ENCODE measurements at regions not wholly inside any gene's neighbourhood (a gene's known extent, or its start where the extent isn't known, plus 50 kb on each side); places are given as distances from the start of the nearest gene placed in this dataset.

- no peak overlapping the region for H3K4me3 Mint-ChIP-seq
- POLR2A ChIA-PET: no interaction called here
- H3K9me3 Mint-ChIP-seq: peaks cover 6% of the 10 kb centered on the region
- no peak for DNase-seq
- CTCF ChIA-PET: no interaction called here
- no peaks in the 10 kb centered on the region for H3K4me1 Mint-ChIP-seq
- H3K27me3 Mint-ChIP-seq: no peaks in the 10 kb centered on the region
- no peaks in the 10 kb centered on the region for H3K36me3 Mint-ChIP-seq (ENCODE audit: low read depth)
- no peak overlapping the region for H3K27ac Mint-ChIP-seq
These were observed 1261.0 kb upstream of the SLC10A2 start for GRCh38 chr13:104327211-104327610.

- Mint-ChIP-seq H3K27me3 (no peaks in the 10 kb centered on the region), H3K4me3 (no peak overlapping the region), H3K36me3 (ENCODE audit: low read depth) (no peaks in the 10 kb centered on the region), H3K4me1 (no peaks in the 10 kb centered on the region), H3K27ac (no peak overlapping the region), H3K9me3 (peaks cover 2% of the 10 kb centered on the region)
- POLR2A ChIA-PET: no interaction called here
- no peak for DNase-seq
- CTCF ChIA-PET: no interaction called here
These were observed 1260.3 kb upstream of the SLC10A2 start for GRCh38 chr13:104326523-104326922.

- Mint-ChIP-seq H3K4me1 (no peaks in the 10 kb centered on the region), H3K27ac (no peak overlapping the region), H3K9me3 (peaks cover 3% of the 10 kb centered on the region), H3K27me3 (no peaks in the 10 kb centered on the region), H3K36me3 (ENCODE audit: low read depth) (no peaks in the 10 kb centered on the region), H3K4me3 (no peak overlapping the region)
- POLR2A ChIA-PET: no interaction called here
- CTCF ChIA-PET: no interaction called here
- DNase-seq: no peak
These were observed 1255.5 kb upstream of the SLC10A2 start for GRCh38 chr13:104321756-104322155.

GRCh38 chr13:104320446-104320845 lies 1254.2 kb upstream of the SLC10A2 start:
- no peaks in the 10 kb centered on the region for H3K27me3 Mint-ChIP-seq
- CTCF ChIA-PET: no interaction called here
- H3K4me3 Mint-ChIP-seq: no peak overlapping the region
- no peaks in the 10 kb centered on the region for H3K4me1 Mint-ChIP-seq
- DNase-seq: no peak
- H3K27ac Mint-ChIP-seq: no peak overlapping the region
- POLR2A ChIA-PET: no interaction called here
- H3K9me3 Mint-ChIP-seq: peaks cover 3% of the 10 kb centered on the region
- no peaks in the 10 kb centered on the region for H3K36me3 Mint-ChIP-seq (ENCODE audit: low read depth)

GRCh38 chr13:104318121-104318520 lies 1251.9 kb upstream of the SLC10A2 start:
- Mint-ChIP-seq H3K4me3 (no peak overlapping the region), H3K9me3 (peaks cover 3% of the 10 kb centered on the region), H3K4me1 (no peaks in the 10 kb centered on the region), H3K36me3 (ENCODE audit: low read depth) (no peaks in the 10 kb centered on the region), H3K27me3 (no peaks in the 10 kb centered on the region), H3K27ac (no peak overlapping the region)
- CTCF ChIA-PET: no interaction called here
- POLR2A ChIA-PET: no interaction called here
- DNase-seq: no peak

GRCh38 chr13:104315606-104316005 lies 1249.4 kb upstream of the SLC10A2 start:
- H3K27ac Mint-ChIP-seq: no peak overlapping the region
- no peaks in the 10 kb centered on the region for H3K27me3 Mint-ChIP-seq
- no peaks in the 10 kb centered on the region for H3K4me1 Mint-ChIP-seq
- no peak for DNase-seq
- ChIA-PET CTCF (no interaction called here), POLR2A (no interaction called here)
- H3K4me3 Mint-ChIP-seq: no peak overlapping the region
- H3K36me3 Mint-ChIP-seq (ENCODE audit: low read depth): no peaks in the 10 kb centered on the region
- H3K9me3 Mint-ChIP-seq: peaks cover 3% of the 10 kb centered on the region

- H3K27ac Mint-ChIP-seq: no peak overlapping the region
- CTCF ChIA-PET: no interaction called here
- no peak overlapping the region for H3K4me3 Mint-ChIP-seq
- no peak for DNase-seq
- POLR2A ChIA-PET: no interaction called here
- H3K27me3 Mint-ChIP-seq: no peaks in the 10 kb centered on the region
- peaks cover 2% of the 10 kb centered on the region for H3K9me3 Mint-ChIP-seq
- no peaks in the 10 kb centered on the region for H3K4me1 Mint-ChIP-seq
- H3K36me3 Mint-ChIP-seq (ENCODE audit: low read depth): no peaks in the 10 kb centered on the region
These were observed 1248.8 kb upstream of the SLC10A2 start for GRCh38 chr13:104314926-104315535.

GRCh38 chr13:104314321-104314720 lies 1248.1 kb upstream of the SLC10A2 start:
- no peak overlapping the region for H3K27ac Mint-ChIP-seq
- H3K36me3 Mint-ChIP-seq (ENCODE audit: low read depth): no peaks in the 10 kb centered on the region
- ChIA-PET CTCF (no interaction called here), POLR2A (no interaction called here)
- no peaks in the 10 kb centered on the region for H3K9me3 Mint-ChIP-seq
- H3K27me3 Mint-ChIP-seq: no peaks in the 10 kb centered on the region
- DNase-seq: no peak
- no peaks in the 10 kb centered on the region for H3K4me1 Mint-ChIP-seq
- no peak overlapping the region for H3K4me3 Mint-ChIP-seq

- Mint-ChIP-seq H3K4me1 (no peaks in the 10 kb centered on the region), H3K36me3 (ENCODE audit: low read depth) (no peaks in the 10 kb centered on the region), H3K27ac (no peak overlapping the region), H3K27me3 (no peaks in the 10 kb centered on the region), H3K9me3 (peaks cover 11% of the 10 kb centered on the region), H3K4me3 (no peak overlapping the region)
- POLR2A ChIA-PET: no interaction called here
- DNase-seq: no peak
- CTCF ChIA-PET: no interaction called here
These were observed 1244.6 kb upstream of the SLC10A2 start for GRCh38 chr13:104310861-104311260.

GRCh38 chr13:104309431-104309830 lies 1243.2 kb upstream of the SLC10A2 start:
- DNase-seq: no peak
- CTCF ChIA-PET: no interaction called here
- H3K27me3 Mint-ChIP-seq: no peaks in the 10 kb centered on the region
- no peaks in the 10 kb centered on the region for H3K36me3 Mint-ChIP-seq (ENCODE audit: low read depth)
- H3K27ac Mint-ChIP-seq: no peak overlapping the region
- H3K4me3 Mint-ChIP-seq: no peak overlapping the region
- H3K4me1 Mint-ChIP-seq: no peaks in the 10 kb centered on the region
- POLR2A ChIA-PET: no interaction called here
- H3K9me3 Mint-ChIP-seq: peaks cover 11% of the 10 kb centered on the region

- Mint-ChIP-seq H3K27ac (no peak overlapping the region), H3K27me3 (no peaks in the 10 kb centered on the region), H3K4me3 (no peak overlapping the region), H3K36me3 (ENCODE audit: low read depth) (no peaks in the 10 kb centered on the region), H3K4me1 (no peaks in the 10 kb centered on the region), H3K9me3 (peaks cover 7% of the 10 kb centered on the region)
- ChIA-PET POLR2A (no interaction called here), CTCF (no interaction called here)
- no peak for DNase-seq
These were observed 1235.2 kb upstream of the SLC10A2 start for GRCh38 chr13:104301171-104301975.

- POLR2A ChIA-PET: no interaction called here
- Mint-ChIP-seq H3K27me3 (no peaks in the 10 kb centered on the region), H3K4me3 (no peak overlapping the region), H3K9me3 (peaks cover 9% of the 10 kb centered on the region), H3K36me3 (ENCODE audit: low read depth) (no peaks in the 10 kb centered on the region), H3K27ac (no peak overlapping the region), H3K4me1 (no peaks in the 10 kb centered on the region)
- CTCF ChIA-PET: no interaction called here
- no peak for DNase-seq
These were observed 1230.9 kb upstream of the SLC10A2 start for GRCh38 chr13:104297075-104297474.

- no peaks in the 10 kb centered on the region for H3K27me3 Mint-ChIP-seq
- peaks cover 12% of the 10 kb centered on the region for H3K9me3 Mint-ChIP-seq
- no peak overlapping the region for H3K4me3 Mint-ChIP-seq
- DNase-seq: no peak
- H3K36me3 Mint-ChIP-seq (ENCODE audit: low read depth): no peaks in the 10 kb centered on the region
- POLR2A ChIA-PET: no interaction called here
- no peaks in the 10 kb centered on the region for H3K4me1 Mint-ChIP-seq
- CTCF ChIA-PET: no interaction called here
- H3K27ac Mint-ChIP-seq: no peak overlapping the region
These were observed 1230.1 kb upstream of the SLC10A2 start for GRCh38 chr13:104296286-104296685.

- Mint-ChIP-seq H3K4me1 (no peaks in the 10 kb centered on the region), H3K27ac (no peak overlapping the region), H3K36me3 (ENCODE audit: low read depth) (no peaks in the 10 kb centered on the region), H3K9me3 (peaks cover 12% of the 10 kb centered on the region), H3K27me3 (no peaks in the 10 kb centered on the region), H3K4me3 (no peak overlapping the region)
- POLR2A ChIA-PET: no interaction called here
- no peak for DNase-seq
- CTCF ChIA-PET: no interaction called here
These were observed 1229.3 kb upstream of the SLC10A2 start for GRCh38 chr13:104295537-104295936.
